CD4-positive, alpha-beta T cell treated with Interleukin-10 for 1 hour (primary cell): ENCODE measurements at regions not wholly inside any gene's neighbourhood (a gene's known extent, or its start where the extent isn't known, plus 50 kb on each side); places are given as distances from the start of the nearest gene placed in this dataset.

ENCODE experiments used
- DNase-seq: peaks from one replicate; pipeline ENCODE4 v3.0.0-alpha.2; 2020

DNA sequence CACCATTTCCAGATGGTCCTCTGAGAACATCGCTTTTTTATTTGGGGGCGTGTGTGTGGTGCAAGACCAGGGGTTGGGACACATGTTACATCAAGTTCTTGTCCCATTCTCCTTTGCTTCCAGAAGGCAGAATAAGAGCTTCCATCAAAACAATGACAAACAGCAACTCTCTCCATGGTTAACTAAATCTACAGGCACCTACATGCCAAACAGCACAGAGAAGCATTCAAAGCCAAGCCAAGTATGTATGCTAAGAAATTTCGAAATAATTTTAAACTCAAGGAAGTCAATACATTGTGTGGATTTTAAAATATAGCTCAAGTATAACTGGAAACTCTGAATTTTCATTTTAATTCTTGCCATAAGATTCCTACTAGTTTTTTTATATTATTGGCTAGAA is 105.6 kb downstream of the SEC61B start:
- no peak for DNase-seq

DNA sequence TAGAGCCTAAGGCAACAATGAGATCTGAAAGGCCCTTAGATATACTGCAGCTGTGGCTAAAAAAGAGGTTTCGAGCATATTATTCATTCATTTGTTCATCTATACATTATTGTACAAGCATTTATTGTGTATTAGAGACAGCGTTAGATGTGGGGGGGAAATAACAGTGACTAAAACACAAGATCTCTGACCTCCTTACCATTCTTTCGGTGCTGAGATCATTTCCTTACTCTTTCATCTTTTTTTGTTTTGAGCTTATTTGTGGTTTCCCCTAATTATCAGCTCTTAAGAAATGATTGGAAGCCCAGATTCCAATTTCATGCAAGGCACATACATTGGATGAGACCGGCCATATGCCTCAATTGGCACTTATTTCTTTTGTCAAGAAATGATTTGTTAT is 113.2 kb downstream of the SEC61B start:
- DNase-seq: no peak

DNA sequence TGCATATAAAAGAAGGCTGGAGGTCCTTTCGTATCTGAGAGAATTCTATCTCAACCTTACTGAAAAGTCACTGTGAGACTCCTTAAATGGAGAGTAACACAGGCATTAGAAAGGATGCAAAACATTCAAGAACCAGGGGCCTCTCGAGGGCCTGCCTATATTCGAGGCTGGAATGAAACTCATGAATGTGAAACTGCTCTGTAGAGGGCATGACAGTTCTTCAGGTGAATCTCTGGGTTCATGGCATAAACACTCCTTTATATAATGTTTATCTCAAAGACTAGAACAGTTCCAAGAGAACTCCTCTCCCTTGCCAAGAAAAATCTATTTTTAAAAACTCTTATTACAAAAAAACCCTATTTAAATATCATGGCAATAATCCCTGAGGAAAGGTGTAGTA is 113.9 kb downstream of the SEC61B start:
- no peak for DNase-seq

DNA sequence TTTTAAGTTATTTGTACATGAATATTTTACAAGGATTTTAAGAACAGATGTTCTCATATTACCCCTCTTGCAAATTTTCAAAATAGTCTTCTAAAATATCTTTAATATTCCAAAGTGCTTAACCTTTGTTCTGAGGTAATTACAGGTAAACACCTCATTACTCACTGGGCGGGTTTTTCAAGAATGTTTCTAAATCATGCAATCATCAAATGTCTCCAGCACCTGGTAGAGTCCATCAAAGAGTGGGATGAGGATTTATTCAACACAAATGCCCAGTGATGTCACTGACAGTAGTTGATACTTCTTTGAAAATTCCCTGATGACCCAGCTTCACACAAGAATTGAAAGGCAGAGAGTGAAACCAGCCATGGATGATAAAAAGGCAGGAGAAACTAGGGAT is 114.4 kb downstream of the SEC61B start:
- no peak for DNase-seq

DNA sequence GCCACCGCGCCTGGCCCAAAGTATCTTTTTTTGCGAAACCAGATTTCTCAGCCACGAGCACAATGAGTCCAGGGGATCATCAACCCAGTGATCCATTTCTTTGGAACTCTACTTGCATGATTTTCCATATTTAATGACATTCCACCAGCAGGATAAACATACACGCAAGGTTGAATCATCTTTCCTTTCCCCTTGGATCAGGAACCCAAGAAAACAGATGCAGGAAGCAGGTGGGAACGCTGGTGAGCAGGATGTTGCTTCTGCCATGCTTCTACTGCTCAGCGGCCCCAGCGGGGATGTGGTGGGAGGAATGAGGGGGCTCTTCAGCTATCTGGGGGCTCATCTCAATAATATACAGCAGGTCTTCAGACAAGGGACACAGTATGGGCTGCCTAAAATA is 118.2 kb downstream of the SEC61B start:
- no peak for DNase-seq

DNA sequence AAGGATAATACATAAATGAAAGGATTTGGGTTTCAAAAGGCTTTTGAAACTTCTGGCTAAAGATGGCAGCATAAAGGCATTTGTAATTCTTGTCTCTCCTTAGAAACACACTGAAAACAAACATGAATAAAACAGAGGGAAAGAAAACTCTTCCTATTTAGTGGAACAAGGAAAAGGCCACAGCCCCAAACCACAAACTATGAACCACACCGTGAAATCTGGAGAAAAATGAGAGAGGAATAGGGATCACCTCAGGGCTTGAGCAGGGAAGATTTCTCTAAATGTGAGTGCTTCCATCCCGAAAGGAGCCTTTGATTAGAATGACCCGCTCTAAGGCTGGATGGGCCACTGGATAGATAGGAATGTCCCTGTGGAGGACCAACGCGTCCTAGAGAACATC is 119.6 kb downstream of the SEC61B start:
- no peak for DNase-seq

DNA sequence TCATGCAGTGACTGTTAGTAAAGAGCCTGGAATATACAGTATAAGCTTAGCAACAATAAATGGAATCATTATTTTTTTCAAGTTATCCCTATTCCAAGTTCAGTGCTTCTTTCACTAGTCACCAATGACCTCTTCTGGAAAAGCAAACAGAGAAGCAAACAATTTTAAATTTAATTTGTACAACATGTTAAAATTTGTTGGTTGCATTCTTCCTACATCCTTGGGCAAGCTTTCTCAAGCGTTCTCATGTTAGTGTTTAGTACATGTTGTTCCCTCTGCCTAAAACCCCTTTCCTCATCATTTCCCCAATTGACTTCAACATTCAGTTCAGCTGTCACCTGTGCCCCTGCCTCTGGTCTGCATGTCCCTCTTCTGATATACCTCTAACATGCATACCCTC is 123.4 kb downstream of the SEC61B start:
- no peak for DNase-seq

- DNase-seq: no peak
Observed at GRCh38 chr9:99345942-99346341, 123.9 kb downstream of the SEC61B start.

GRCh38 chr9:99347568-99347967 is 125.5 kb downstream of the SEC61B start:
- DNase-seq: no peak

DNA sequence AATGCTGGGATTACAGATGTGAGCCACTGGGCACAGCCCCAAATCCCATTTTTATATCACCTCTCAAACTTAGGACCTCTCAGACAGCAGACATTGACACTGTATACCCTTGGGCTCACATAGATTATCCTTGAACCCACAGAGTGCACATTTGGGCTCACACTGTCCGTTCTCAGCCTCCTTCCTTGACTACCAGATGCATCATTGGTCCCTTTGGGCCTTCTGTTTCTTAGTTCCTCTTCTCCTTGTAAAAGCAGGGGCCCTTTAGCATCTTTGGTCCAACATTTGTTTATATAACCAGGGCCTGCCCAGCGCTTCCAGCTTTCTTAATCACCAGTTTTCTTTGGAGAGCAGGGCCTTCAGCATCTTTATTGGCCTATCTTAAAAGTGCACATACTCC is 126.2 kb downstream of the SEC61B start:
- no peak for DNase-seq

DNA sequence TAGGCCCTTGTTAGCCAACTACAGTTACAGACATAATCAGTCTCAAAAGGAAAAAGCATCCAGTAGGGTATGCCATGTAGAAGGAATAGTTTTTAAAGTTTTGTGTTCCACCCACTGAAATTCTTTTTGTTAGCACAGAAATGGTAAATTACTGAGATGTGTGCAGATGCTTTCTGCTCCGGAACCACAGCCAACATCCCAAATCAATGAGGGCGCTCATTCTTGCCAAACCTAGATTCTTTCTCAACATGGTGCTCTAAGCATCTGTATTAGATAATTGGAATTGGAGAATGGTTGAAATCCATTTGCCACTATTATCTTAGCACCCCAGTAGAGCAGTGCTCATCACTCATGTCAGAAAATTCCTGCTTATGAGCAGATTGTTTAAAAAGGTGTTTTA is 127.8 kb downstream of the SEC61B start:
- no peak for DNase-seq

GRCh38 chr9:99350461-99350860 is 128.4 kb downstream of the SEC61B start:
- no peak for DNase-seq

DNA sequence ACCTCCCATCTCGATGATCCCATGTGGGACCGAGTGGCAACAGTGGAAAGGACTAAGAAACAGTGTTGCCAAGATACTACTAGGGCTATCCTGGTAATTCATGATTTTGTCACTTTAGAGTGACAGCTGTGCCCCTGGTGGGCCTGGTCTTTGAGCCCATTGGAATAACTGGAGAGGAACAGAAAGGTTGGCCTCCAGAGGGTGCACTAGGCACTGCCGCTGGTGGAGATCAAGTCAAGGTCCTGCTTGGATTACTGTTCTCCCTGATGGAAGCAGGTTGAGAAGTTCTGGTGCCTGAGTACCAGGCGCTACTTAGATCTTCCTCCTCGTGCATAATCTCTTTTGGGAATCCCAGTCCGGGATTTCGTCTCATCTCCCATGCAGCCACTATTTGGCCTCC is 129.6 kb downstream of the SEC61B start:
- no peak for DNase-seq

GRCh38 chr9:99352826-99353225 is 130.7 kb downstream of the SEC61B start:
- no peak for DNase-seq

DNA sequence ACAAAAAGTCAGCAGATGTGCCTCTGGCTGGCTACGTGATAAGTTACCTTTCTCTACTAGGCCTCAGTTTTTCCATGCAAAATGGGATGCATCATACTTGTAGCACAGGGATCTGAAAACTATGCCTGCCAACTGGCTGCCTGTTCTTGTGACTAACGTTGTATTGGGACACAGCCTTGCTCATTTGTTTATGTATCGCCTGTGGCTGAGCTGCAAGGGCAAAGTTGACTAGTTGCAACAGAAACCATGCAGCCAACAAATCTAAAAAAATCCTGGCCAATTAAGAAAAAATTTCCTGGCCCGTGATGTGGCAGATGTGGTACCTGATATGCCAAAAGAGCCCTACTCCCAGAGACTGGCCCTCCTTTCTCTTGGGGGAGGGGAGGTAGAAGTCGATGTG is 131.3 kb downstream of the SEC61B start:
- DNase-seq: no peak

DNA sequence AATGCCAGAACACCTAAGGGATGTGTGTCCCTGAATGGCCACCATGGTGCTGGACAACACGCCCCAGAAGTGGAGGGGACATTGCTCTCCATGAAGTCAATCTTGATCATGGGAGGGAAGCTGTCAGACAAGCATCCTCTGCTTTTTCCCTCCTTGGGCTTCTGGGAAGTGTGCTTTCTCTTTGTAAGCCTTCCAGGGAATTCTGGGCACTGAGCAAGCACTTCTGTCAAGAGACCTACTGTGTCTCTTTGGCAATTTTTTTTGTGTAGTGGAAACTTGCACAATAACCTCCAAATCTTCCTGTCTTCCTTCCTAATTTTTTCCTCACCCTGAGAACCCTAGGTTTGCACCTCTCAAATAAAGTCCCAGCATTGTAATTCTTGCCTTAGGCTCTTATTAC is 132.0 kb downstream of the SEC61B start:
- no peak for DNase-seq

GRCh38 chr9:99356512-99356971 is 134.5 kb downstream of the SEC61B start:
- no peak for DNase-seq

- DNase-seq: no peak
Observed at GRCh38 chr9:99357575-99357974, 135.5 kb downstream of the SEC61B start.

DNA sequence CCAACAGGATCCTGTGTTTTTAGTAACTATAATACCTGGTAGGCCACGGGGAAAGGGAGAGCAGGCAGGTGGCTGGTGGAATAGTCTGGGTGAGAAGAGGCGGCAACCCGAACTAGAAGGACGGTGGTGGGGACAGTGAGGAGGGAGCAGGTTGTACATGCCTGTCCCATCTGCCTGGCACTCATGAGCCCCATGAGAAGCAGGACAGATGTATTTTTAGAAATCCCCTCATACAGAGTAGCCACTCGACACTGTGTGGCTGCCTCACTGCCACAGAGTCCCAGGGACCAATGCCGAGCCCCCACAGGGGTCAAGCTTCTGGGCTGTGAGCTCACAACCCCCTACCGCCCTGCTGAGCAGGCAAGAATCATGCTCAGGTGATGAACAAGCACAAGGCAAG is 136.6 kb downstream of the SEC61B start:
- DNase-seq: no peak

GRCh38 chr9:99359336-99359735 is 137.3 kb downstream of the SEC61B start:
- no peak for DNase-seq

DNA sequence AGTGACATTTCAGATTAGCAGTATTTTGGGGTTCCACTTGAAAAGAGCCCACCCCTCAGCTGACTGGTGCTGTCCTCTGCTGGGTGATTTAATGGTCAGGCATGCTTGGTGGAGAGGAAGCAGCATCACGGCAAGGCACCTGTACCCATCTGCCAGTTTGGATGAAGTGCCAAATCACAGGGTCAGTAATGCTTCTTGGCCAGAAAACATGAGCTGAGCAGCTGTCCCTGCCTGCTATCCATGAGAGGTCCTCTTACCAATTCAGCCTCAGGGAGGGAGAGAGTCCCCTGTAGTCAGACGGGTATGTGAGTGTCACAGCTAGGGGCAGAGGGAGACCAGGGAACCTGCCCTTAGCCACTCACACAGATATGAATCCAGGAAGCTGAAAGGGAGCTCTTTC is 137.9 kb downstream of the SEC61B start:
- DNase-seq: no peak

GRCh38 chr9:99361817-99362216 is 139.7 kb downstream of the SEC61B start:
- no peak for DNase-seq

- DNase-seq: no peak
Observed at GRCh38 chr9:99362321-99362720, 140.2 kb downstream of the SEC61B start.

DNA sequence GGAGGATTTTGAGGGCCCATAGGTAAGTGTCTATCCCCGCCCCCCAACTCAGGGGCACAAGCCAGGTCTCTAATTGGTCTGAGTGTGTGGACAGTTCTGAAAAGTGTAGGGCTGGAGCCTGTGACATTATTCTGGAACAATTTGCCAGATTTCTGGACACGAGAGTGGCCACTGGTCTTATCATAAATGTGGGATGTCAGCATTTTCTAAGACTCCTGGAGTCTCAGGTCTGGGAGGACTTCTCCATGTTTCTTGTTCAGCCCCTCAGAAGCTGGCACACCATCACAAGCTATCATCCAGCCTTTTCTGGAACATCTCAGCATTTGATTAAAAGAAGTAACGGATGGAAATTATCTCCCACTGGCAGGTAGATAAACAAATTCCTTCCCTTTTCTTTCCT is 141.4 kb downstream of the SEC61B start:
- no peak for DNase-seq

GRCh38 chr9:99365233-99365980 is 143.3 kb downstream of the SEC61B start:
- no peak for DNase-seq
